MM.1S (cell line): ENCODE measurements at regions not wholly inside any gene's neighbourhood (a gene's known extent, or its start where the extent isn't known, plus 50 kb on each side); places are given as distances from the start of the nearest gene placed in this dataset.

Experiments used
- DNase-seq: peaks from one replicate; pipeline ENCODE4 v3.0.0-alpha.2; 2015
- H2AFZ ChIP-seq: fragments of 300-600 bp; sonication (generic); 2 replicates; pipeline ENCODE4 v1.6.0; 2016; ENCODE audit warnings: antibody characterized with exemption, low read length
- H3F3A ChIP-seq: fragments of 300-600 bp; sonication (generic); 2 replicates; pipeline ENCODE4 v1.6.1; 2016; ENCODE audit warnings: mild to moderate bottlenecking, antibody characterized with exemption, low read length, moderate library complexity, mixed read lengths; ENCODE audit not compliant: insufficient read depth
- H3K27ac ChIP-seq: fragments of 300-600 bp; sonication (generic); 2 replicates; pipeline ENCODE4 v1.5.1; 2016; ENCODE audit warnings: mild to moderate bottlenecking, low read length
- H3K27me3 ChIP-seq: fragments of 300-600 bp; sonication (generic); replicated peaks from 2 replicates; pipeline ENCODE4 v1.6.0; 2016; ENCODE audit warnings: low read length; ENCODE audit not compliant: insufficient read depth
- H3K36me3 ChIP-seq: fragments of 300-600 bp; sonication (generic); replicated peaks from 2 replicates; pipeline ENCODE4 v1.6.1; 2016; ENCODE audit warnings: mild to moderate bottlenecking, low read length, mixed read lengths; ENCODE audit not compliant: insufficient read depth
- H3K4me1 ChIP-seq: fragments of 300-600 bp; sonication (generic); 2 replicates; pipeline ENCODE4 v1.6.1; 2016; ENCODE audit warnings: low read length, mixed read lengths
- H3K4me2 ChIP-seq: fragments of 300-600 bp; sonication (generic); 2 replicates; pipeline ENCODE4 v1.6.0; 2016; ENCODE audit warnings: low read depth, low read length
- H3K4me3 ChIP-seq: fragments of 300-600 bp; sonication (generic); 2 replicates; pipeline ENCODE4 v1.5.1; 2016; ENCODE audit warnings: low read length, mixed read lengths
- H3K79me2 ChIP-seq: fragments of 300-600 bp; sonication (generic); 2 replicates; pipeline ENCODE4 v1.6.1; 2016; ENCODE audit warnings: mixed run types, low read length, mixed read lengths
- H3K9ac ChIP-seq: fragments of 300-600 bp; sonication (generic); 2 replicates; pipeline ENCODE4 v1.6.1; 2016; ENCODE audit warnings: low read length, mixed read lengths
- H3K9me2 ChIP-seq: fragments of 300-600 bp; sonication (generic); replicated peaks from 2 replicates; pipeline ENCODE4 v1.6.1; 2016; ENCODE audit warnings: mild to moderate bottlenecking, low read length, mixed read lengths; ENCODE audit not compliant: insufficient read depth
- H3K9me3 ChIP-seq: fragments of 300-600 bp; sonication (generic); replicated peaks from 2 replicates; pipeline ENCODE4 v1.6.1; 2016; ENCODE audit warnings: mild to moderate bottlenecking, low read length, mixed read lengths; ENCODE audit not compliant: insufficient read depth
- H4K20me1 ChIP-seq: fragments of 300-600 bp; sonication (generic); 2 replicates; pipeline ENCODE4 v1.6.1; 2016; ENCODE audit warnings: mild to moderate bottlenecking, low read length, moderate library complexity, mixed read lengths; ENCODE audit not compliant: insufficient read depth
- CTCF ChIP-seq: fragments of 300-600 bp; sonication (generic); IDR thresholded peaks from 2 replicates; pipeline ENCODE4 v1.5.1; 2016; ENCODE audit warnings: antibody characterized with exemption, low read length, mixed read lengths
- EZH2 ChIP-seq: fragments of 300-600 bp; sonication (generic); optimal IDR thresholded peaks from 2 replicates; pipeline ENCODE3; 2017; ENCODE audit warnings: low read depth, mild to moderate bottlenecking, antibody characterized with exemption, low read length, mixed read lengths
- EZH2phosphoT487 ChIP-seq: fragments of 300-600 bp; sonication (generic); IDR thresholded peaks from 2 replicates; pipeline ENCODE4 v1.6.1; 2018; ENCODE audit warnings: antibody characterized with exemption, low read length

- no peaks in the 10 kb centered on the region for H3K4me1 ChIP-seq
- no peaks in the 10 kb centered on the region for H3F3A ChIP-seq
- H3K36me3 ChIP-seq: no peaks in the 10 kb centered on the region
- no peak overlapping the region for H2AFZ ChIP-seq
- DNase-seq: peak; percentile 27
- no peak for TF ChIP-seq EZH2phosphoT487
- peak; percentile 40 for TF ChIP-seq CTCF
- no peaks in the 10 kb centered on the region for H3K9me2 ChIP-seq
- no peaks in the 10 kb centered on the region for H3K79me2 ChIP-seq
- H3K4me2 ChIP-seq: no peak overlapping the region
- no peak overlapping the region for H3K27ac ChIP-seq
- H3K9ac ChIP-seq: no peak overlapping the region
- H3K27me3 ChIP-seq: no peaks in the 10 kb centered on the region
- no peak overlapping the region for H3K4me3 ChIP-seq
- no peaks in the 10 kb centered on the region for H4K20me1 ChIP-seq
- no peaks in the 10 kb centered on the region for H3K9me3 ChIP-seq
Measured at GRCh38 chr20:40797425-40797824, 108.4 kb upstream of the MAFB start.

DNA sequence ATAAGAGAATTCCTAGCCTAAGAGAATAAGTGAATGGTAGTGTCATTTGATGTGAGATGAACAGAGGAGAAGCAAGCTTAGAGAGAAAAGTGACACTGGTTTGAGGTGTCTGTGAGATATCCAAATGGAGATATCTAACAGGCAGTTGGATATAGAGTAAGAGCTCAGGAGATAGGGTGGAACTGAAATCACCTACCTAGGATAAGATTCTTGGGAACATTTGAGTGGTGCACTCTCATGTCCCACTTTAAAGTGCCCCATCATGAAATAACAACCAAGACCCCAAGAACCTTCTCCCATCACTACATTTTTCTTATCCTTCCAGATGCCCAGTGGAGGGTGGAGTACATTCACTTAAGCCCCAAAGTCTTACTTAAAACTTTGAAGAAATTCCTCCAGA, 109.0 kb upstream of the MAFB start:
- H2AFZ ChIP-seq: no peak overlapping the region
- H3K4me2 ChIP-seq: no peak overlapping the region
- H3K4me3 ChIP-seq: no peak overlapping the region
- H4K20me1 ChIP-seq: no peaks in the 10 kb centered on the region
- TF ChIP-seq EZH2: no peak
- no peak for TF ChIP-seq CTCF
- no peak for TF ChIP-seq EZH2phosphoT487
- H3K9me3 ChIP-seq: no peaks in the 10 kb centered on the region
- no peaks in the 10 kb centered on the region for H3K27me3 ChIP-seq
- H3K4me1 ChIP-seq: no peaks in the 10 kb centered on the region
- no peak overlapping the region for H3K9ac ChIP-seq
- DNase-seq: no peak
- H3K27ac ChIP-seq: no peak overlapping the region
- no peaks in the 10 kb centered on the region for H3K79me2 ChIP-seq
- H3F3A ChIP-seq: no peaks in the 10 kb centered on the region
- no peaks in the 10 kb centered on the region for H3K9me2 ChIP-seq
- H3K36me3 ChIP-seq: no peaks in the 10 kb centered on the region

- Histone ChIP-seq H3K9me2 (no peaks in the 10 kb centered on the region), H3K79me2 (no peaks in the 10 kb centered on the region)
- TF ChIP-seq CTCF (no peak), EZH2 (no peak), EZH2phosphoT487 (no peak)
Measured at GRCh38 chr20:40802886-40803285, 113.8 kb upstream of the MAFB start.

GRCh38 chr20:40803381-40803780, 114.3 kb upstream of the MAFB start:
- no peak overlapping the region for H3K27ac ChIP-seq
- H3K4me3 ChIP-seq: no peak overlapping the region
- H3K27me3 ChIP-seq: no peaks in the 10 kb centered on the region
- H3K9ac ChIP-seq: no peak overlapping the region
- no peak for DNase-seq
- H3F3A ChIP-seq: no peaks in the 10 kb centered on the region
- H3K79me2 ChIP-seq: no peaks in the 10 kb centered on the region
- TF ChIP-seq EZH2 (no peak), CTCF (no peak), EZH2phosphoT487 (no peak)
- no peaks in the 10 kb centered on the region for H3K4me1 ChIP-seq
- no peaks in the 10 kb centered on the region for H3K9me2 ChIP-seq
- H3K9me3 ChIP-seq: no peaks in the 10 kb centered on the region
- H3K4me2 ChIP-seq: no peak overlapping the region
- no peaks in the 10 kb centered on the region for H4K20me1 ChIP-seq
- no peak overlapping the region for H2AFZ ChIP-seq
- no peaks in the 10 kb centered on the region for H3K36me3 ChIP-seq

More at GRCh38 chr20:40802886-40803285, 113.8 kb upstream of the MAFB start:
- H3K27me3 ChIP-seq: no peaks in the 10 kb centered on the region
- no peak overlapping the region for H3K4me2 ChIP-seq
- no peaks in the 10 kb centered on the region for H3K36me3 ChIP-seq
- no peak overlapping the region for H2AFZ ChIP-seq
- no peak overlapping the region for H3K9ac ChIP-seq
- H3K27ac ChIP-seq: no peak overlapping the region
- DNase-seq: no peak
- H3K4me3 ChIP-seq: no peak overlapping the region
- H3K9me3 ChIP-seq: no peaks in the 10 kb centered on the region
- H3K4me1 ChIP-seq: no peaks in the 10 kb centered on the region
- no peaks in the 10 kb centered on the region for H3F3A ChIP-seq
- H4K20me1 ChIP-seq: no peaks in the 10 kb centered on the region
